Mesodermal cell (in vitro differentiated cells): ENCODE measurements at regions not wholly inside any gene's neighbourhood (a gene's known extent, or its start where the extent isn't known, plus 50 kb on each side); places are given as distances from the start of the nearest gene placed in this dataset.

Experiments
- H3K27ac ChIP-seq: 2 replicates; pipeline ENCODE4 v1.7.0; 2013; ENCODE audit warnings: mild to moderate bottlenecking, low read depth, low read length, moderate library complexity; ENCODE audit not compliant: severe bottlenecking
- H3K36me3 ChIP-seq: 2 replicates; pipeline ENCODE4 v1.7.1; 2013; ENCODE audit warnings: mild to moderate bottlenecking, low read length, moderate library complexity; ENCODE audit not compliant: control insufficient read depth, insufficient read depth
- H3K4me1 ChIP-seq: one replicate; pipeline ENCODE4 v1.7.1; 2013; ENCODE audit warnings: mild to moderate bottlenecking, low read length; ENCODE audit not compliant: insufficient read depth, control insufficient read depth, poor library complexity, severe bottlenecking
- H3K4me3 ChIP-seq: 2 replicates; pipeline ENCODE4 v1.7.0; 2013; ENCODE audit warnings: low read length, control low read depth, mild to moderate bottlenecking; ENCODE audit not compliant: insufficient read depth, poor library complexity, severe bottlenecking; ENCODE audit errors: extremely low read depth
- H3K9me3 ChIP-seq: 2 replicates; pipeline ENCODE4 v1.7.1; 2013; ENCODE audit warnings: mild to moderate bottlenecking, low read length, moderate library complexity; ENCODE audit not compliant: control insufficient read depth
- WGBS, 2 experiments: methylation state at CpG; one replicate each; pipeline ENCODE4 v1.1.5; 2013; ENCODE audit warnings: missing lambda C conversion rate in 2 of 2; ENCODE audit not compliant: insufficient coverage in 2 of 2; 5-methylcytosine and 5-hydroxymethylcytosine counted together

DNA sequence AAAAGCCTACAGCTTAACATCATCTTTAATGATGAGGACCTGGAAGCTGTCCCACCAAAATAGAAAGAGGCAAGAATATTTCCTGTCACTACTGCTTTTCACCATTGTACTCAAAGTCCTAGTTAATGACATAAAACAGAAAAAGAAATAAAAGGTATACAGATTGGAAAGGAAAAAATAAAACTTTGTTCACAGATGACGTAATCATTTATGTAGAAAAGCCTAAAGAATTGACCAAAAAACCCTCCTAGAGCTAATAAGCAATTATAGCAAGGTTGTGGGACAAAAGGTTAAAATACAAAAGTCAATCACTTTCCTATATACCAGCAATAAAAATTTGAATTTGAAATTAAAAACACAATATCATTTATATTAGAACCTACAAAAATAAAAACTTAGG, 97.2 kb upstream of the MDGA2 start:
- no CpG with 5 or more reads among the region's 1 CpG for WGBS, 2 experiments
- H3K9me3 ChIP-seq = no peaks in the 10 kb centered on the region
- no peaks in the 10 kb centered on the region for H3K4me1 ChIP-seq
- H3K36me3 ChIP-seq = no peaks in the 10 kb centered on the region
- no peak overlapping the region for H3K4me3 ChIP-seq
- H3K27ac ChIP-seq = no peak overlapping the region

DNA sequence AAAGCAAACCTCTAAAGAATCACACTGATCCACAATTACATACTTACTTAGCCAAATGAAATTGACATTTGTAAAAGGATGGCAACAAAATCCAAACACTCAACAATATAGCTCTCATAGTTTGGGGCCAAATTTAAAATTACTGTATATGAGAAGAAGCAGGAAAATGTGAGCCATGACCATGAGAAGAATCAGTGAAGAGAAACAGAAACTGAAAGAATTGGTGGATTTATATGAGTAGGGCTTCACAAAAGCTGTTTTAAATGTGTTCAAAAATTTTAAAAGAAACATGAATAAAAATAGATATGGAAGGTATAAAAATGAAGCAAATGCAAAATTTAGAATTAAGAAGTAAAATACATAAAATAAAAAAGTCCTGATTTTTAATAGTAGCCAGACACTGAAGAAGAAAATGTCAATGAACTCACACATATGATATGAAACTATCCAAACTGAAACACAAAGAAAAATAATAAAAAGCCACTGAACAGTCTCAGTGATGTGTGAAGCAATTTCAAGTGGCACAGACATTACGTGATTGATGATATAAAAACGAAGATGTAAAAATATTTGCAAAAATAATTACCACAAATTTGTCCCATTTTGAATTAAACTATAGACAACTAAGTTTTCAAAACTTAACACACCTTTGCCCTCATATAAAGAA, 87.9 kb upstream of the MDGA2 start:
- Histone ChIP-seq H3K9me3 (no peaks in the 10 kb centered on the region), H3K27ac (no peak overlapping the region), H3K4me1 (no peaks in the 10 kb centered on the region), H3K4me3 (no peak overlapping the region), H3K36me3 (no peaks in the 10 kb centered on the region)
- WGBS, 2 experiments = no CpG with 5 or more reads among the region's 2 CpGs

DNA sequence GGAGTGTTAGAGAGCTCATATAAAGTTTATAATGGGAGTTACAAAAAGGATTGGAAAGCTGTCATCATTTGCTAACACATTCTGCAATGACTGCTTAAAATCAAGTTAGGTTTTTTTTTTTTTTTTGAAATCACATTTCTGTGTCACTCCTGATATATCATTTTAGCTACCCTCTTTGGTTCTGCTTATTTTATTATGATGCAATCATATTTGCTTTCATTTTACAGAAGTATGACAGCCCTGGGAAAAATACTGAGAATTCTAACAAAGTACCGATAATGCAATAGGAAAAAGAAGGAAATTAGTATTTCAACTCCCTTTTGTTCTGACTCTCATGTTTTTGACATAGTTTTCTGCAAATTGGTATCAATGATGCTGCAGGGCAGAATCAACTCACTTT, 71.6 kb upstream of the MDGA2 start:
- WGBS, 2 experiments = no CpG with 5 or more reads among the region's 1 CpG
- H3K9me3 ChIP-seq = no peaks in the 10 kb centered on the region
- H3K4me1 ChIP-seq = no peaks in the 10 kb centered on the region
- no peak overlapping the region for H3K27ac ChIP-seq
- no peak overlapping the region for H3K4me3 ChIP-seq
- H3K36me3 ChIP-seq = no peaks in the 10 kb centered on the region

DNA sequence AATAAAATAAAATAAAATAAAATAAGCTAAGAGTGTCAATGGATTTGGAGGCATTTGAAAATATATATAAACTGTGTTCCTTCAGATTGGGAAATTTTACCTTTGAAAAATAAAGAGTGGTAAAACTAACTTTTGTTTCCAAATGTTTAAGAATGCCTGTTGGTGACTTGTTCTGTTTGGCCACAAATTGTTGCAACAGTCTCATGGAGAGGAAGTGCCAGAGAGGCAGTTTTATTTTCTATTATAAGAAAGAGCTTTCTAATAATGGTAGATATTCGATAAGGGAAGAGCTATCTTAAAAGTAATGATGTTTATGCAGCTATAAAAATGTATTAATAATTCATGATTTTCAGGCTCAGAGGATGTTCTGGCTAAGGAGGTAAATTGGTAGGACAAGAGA, 68.8 kb upstream of the MDGA2 start:
- H3K4me1 ChIP-seq = no peaks in the 10 kb centered on the region
- no CpG with 5 or more reads among the region's 1 CpG for WGBS, 2 experiments
- no peaks in the 10 kb centered on the region for H3K9me3 ChIP-seq
- no peaks in the 10 kb centered on the region for H3K36me3 ChIP-seq
- no peak overlapping the region for H3K27ac ChIP-seq
- no peak overlapping the region for H3K4me3 ChIP-seq

DNA sequence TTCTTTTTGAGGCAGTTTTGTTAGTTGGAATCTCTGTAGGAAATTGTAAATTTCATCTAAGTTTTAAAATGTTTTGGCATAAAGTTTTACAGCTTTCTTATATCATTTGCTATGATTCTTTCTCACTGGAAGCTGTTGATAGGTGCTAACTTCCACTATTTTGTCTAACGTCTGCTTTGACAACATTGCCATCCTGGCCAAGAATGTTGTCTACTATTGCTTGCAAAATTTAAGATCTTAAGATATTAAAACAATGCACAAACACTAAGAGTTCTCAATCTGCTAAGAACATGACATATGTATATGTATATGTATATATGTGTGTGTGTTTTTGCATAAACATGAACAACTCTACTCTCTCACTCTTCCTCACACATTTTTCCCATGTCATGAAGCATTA, 64.1 kb upstream of the MDGA2 start:
- H3K36me3 ChIP-seq = no peaks in the 10 kb centered on the region
- H3K9me3 ChIP-seq = no peaks in the 10 kb centered on the region
- H3K4me3 ChIP-seq = no peak overlapping the region
- no peaks in the 10 kb centered on the region for H3K4me1 ChIP-seq
- WGBS, 2 experiments = no CpG with 5 or more reads among the region's 1 CpG
- no peak overlapping the region for H3K27ac ChIP-seq

DNA sequence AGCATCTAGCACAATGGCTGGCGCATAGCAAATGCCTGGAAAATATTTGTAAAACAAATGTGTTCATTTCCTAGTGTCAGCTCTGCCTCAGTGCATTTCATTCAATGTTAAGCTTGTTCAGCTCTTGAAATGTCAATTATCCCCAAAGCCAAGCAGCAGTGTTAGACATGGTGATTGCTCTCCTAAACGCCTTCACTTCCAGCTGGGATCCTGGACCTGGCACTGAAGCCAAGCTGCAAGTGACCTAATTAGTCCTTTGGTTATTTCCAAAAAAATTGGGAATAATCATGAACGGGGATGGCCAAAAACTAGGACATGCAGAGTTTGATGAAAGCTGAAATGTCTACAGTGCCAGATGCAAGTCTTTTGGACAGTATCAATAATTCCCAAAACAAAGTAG, 54.9 kb upstream of the MDGA2 start:
- Histone ChIP-seq H3K36me3 (no peaks in the 10 kb centered on the region), H3K9me3 (no peaks in the 10 kb centered on the region), H3K4me1 (no peaks in the 10 kb centered on the region), H3K4me3 (no peak overlapping the region), H3K27ac (no peak overlapping the region)
- 92 to 93% methylated on average over 2 to 3 of the region's 3 CpGs for WGBS, 2 experiments
